GM21528 (cell line): ENCODE measurements at regions not wholly inside any gene's neighbourhood (a gene's known extent, or its start where the extent isn't known, plus 50 kb on each side); places are given as distances from the start of the nearest gene placed in this dataset.

ENCODE experiments used
- ATAC-seq: cut with Tn5 transposase; IDR thresholded peaks from one replicate; pipeline ENCODE4 v1.9.1; 2021; ENCODE audit warnings: mild to moderate bottlenecking, moderate library complexity; ENCODE audit not compliant: unreplicated experiment, low FRiP score

DNA sequence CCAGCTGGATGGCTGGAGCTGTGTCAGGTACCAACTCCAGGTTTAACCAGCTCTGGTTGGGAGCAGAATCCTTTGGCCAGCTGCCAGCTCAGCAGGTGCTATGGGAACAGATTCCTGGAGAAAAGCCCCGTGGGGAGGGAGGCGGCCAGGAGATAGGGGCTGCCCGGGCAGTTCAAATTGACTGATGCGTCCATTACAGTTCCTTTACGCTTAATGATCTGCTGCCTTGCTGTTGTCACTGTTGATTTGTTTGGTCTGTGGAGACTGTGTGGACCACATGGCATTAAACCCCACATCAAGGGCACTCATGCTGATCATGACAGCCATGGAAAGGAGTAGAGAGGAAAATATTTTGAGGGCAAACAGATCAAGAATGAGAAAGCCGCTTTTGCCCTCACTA, 200.0 kb downstream of the TSN start:
- no peak for ATAC-seq

DNA sequence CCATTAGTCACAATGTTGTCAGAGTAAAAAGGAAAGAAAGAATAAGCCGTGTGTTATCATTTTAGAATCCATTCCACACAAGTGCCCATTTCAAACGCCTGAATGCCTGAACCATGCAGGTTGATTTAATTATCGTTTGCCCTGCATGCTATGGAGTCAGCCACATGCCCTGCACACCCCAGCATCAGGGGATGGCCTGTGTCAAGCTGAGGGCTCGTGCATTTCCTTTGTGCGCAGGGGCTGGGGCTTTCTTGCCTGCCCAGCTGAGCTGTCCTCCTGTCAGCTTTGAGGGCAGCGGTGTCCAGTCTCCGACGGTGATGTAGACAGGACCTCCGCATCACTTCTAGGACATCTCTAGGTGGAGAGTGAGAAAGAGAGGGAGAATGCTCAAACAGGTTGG, 200.4 kb downstream of the TSN start:
- no peak for ATAC-seq

DNA sequence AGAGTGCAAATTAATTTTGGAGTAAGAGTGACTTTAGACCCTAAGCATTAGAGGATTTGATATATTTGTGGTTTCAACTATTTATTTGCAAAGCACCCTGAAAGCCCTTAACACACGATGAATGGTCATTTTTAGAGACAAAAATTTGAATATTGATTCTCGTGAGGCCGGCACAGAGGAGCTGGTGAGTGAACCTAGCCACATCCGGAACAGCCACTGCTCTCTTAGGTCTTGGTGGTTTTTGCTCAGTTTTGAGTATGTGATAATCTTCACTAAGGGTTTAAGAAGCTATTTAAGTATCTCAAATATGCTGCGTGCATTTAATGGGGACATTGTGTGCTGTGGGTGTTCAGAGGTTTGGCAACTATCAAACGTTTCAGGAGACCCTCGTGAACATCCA, 204.8 kb downstream of the TSN start:
- no peak for ATAC-seq

DNA sequence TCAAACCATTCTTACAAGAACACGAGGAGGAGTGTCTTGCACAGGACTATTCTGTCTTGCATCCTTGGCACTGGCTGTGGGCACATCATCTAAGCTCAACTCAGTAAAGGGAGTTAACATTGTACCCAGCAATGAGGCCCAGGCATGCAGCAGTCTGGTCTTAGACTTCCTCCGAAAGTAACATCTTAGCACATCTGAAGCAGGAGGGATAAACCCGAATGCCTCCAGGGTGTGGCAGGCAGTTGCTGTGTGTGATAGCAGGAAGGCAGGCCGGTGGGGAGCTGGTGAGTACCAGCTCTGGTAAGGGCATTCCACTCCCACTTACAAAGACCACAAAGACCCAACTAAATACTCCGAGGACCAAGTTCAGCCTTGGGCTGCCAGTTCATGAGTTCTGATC, 206.3 kb downstream of the TSN start:
- no peak for ATAC-seq

DNA sequence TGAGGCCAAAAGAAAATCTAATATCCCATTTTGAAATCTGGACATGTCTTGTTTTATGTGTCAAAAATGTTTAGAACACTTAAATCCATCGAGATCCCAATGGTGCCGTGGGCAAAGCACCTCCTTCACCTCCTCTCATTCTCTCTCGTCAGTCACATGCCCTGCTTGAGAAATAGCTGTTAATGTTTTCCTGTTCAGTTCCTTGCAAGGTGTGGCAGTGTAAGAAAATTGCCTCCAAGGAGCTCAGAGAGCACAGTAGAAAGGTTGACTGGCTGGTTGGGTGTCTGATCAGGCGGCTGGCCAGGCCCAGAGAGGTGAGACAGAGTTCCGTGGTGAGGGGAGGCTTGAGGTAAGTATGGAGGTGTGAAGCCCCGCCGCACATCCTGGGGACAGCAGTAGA, 210.2 kb downstream of the TSN start:
- ATAC-seq: no peak

DNA sequence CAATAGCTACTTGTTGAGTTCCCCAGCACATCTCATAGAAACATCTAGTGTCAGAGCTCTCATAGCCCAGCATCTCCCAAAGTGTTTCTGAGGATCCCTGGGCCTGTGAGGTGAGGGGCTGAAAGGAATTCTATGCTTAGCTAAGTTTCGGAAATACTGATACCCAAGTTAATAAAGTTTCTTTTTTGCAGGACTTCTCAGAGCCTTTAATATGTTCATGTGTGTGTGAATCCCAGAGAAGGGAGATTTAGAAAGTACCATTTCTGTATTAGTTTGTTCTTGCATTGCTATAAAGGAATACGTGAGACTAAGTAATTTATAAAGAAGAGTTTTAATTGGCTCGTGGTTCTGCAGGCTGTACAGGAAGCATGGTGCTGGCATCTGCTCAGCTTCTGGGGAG, 211.2 kb downstream of the TSN start:
- no peak for ATAC-seq

DNA sequence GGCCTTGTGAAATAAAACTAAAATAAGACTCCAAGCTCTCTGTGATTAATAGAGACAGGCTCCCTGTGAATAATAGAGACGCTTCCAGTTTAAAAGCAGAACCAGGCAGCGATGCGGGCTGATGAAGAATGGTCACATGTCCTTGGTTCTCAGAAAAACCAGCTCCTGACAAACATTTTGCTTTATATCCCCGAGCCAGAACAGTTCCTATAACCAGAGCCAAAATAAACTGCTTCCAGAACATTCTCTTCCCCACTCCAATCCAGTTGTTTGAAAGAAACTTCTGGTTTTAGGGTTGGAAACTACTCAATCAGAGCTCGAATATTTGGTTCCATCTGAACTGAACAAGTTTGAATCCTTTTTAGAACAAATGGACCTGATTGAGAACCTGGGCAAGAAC, 213.7 kb downstream of the TSN start:
- no peak for ATAC-seq

DNA sequence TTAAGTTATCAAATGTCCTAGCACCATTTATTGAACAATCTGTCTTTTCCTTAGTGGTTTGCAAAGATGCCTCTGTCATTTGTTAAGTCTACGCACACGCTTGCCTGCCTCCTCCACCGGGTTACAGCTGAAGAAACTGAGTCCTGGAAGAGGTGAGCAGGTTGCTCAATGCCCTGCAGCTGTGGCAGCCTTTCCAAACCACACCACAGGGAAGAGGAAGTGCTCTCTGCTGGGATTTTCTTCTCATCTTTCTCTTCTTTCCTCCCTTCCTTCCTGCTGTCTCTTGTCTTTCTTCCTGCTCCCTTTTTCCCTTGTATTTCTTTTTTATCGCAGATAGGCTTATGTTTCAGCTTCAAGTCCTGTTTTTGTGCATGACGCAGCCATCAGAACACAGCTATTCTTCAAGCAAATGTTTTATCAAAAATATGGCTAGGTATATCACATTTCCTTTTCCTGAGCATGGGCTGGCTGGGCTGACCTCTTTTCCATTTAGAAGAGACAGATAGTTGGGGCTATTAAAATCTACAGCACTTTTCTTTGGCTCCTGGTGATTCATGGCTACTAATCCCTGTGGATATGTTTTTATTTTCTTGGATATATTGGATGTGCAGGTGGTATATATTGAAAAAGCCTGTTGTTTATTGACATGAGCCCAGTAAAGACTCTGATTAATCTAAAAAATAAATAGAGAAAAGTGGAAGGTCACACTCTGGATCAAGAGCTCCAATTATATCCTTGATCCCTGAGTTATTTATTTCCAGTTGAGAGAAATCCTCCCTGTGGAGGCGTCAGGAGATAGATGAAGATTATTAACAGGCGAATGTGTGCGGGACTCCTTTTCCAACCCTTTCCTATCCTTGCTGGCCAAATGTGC, 214.6 kb downstream of the TSN start:
- no peak for ATAC-seq

DNA sequence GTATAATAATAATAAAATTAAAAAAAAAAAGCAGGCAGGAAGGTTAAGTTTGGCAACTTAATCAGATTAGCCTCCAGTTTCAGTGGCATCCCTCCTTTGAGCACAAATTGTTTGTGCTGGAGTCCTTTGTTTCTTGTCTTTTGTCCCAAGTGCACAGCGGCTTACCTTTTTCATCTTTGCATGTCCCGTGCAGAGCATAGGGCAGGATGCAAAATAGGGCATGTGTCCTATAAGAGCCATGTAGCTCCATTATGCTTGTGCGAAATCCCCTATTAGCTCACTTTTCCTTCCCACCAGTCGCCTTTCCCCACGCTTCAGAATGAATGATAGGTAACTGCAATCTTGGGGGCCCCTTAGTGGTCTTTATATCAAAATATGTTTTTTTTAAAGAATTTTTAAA, 216.8 kb downstream of the TSN start:
- ATAC-seq: no peak

DNA sequence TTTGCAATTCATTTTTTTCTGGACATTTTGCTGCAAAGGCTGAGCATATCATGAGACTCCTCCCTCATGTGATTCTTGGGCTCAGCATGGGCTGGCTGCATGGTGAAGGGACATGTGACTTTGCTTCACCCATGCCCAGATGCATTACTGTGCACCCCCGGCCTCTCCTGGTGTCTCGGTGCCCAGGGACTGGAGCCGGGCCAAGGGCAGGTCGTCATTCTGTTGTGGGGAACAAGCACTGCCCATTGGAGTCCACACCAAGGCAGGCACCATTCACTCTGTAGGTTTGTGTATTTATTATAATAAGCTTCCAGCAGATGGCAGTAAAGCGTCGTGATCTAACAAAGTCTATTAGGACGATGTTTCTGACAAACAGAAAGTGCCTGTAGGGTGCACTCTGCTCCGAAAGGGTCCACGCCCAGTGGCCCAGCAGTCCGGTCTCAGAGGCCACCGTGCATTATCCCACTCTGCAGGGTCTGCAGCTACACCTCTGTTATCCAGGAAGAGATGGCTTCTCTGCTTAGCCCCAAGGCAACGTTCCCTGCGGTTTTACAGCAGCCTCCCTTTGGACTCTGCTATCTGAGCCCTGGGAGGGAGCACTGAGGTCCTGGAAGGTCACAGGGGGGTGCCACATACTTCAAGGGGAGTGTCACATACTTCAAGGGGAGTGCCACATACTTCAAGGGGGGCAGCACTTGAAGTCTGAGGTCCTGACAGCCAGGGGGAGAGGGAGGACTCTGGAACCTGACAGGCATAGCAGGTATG, 219.6 kb downstream of the TSN start:
- ATAC-seq: peak; percentile 99

DNA sequence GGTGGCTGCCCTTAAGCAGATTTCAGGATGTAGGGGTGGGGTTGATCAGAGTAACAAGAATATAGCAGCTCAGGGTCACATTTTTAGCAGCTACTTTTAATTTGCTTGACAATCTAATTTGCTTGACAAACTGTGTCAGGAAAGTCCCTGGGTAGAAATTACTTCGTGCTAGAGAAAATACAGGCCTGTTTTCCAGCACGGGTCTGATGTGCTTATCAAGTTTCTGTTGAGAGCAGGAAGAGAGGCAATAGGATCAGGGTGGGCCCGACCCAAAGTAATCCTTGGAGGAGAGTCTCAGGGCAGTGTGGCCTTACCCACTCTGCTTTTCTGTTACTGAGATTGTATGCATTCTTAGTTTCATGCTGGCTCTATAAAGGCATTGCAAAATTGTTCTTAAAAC, 221.5 kb downstream of the TSN start:
- ATAC-seq: no peak

DNA sequence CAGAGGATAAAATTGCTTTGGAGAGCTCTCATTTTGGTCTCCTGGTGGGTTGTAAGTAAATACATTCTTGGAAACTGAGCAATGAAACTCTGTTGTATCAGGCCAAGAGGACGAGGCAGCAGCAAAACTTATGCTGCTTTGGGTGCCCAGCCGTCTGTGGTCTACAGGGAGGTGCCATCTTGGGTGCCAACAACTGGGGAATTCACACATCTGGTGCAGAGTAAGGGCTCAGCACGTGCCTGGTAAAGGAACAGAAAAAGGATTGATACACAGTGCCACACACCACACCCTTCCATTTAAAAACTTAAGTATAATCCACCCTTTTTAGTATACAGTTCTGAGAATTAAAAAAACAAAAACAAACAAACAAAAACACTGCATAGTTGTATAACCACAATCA, 221.9 kb downstream of the TSN start:
- ATAC-seq: no peak

DNA sequence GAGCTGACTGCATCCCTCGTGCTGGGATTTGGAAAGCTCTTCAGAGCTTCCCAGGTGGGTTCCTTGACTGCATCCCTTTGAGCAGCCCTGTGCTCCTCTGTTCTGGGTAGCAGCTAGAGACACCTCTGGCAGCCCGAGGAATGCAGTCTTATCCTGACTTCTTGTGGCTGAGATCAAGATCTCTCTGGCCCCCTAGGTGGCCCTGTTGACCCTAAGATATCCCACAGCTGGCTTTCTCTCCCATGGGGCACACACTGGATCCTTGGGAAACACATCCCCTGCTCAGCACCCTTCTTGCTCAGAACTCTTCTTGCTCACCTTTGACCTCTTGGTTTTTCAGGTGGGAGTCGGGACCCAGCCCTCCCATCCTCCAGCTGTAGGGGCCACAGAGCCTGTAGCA, 237.2 kb downstream of the TSN start:
- no peak for ATAC-seq

DNA sequence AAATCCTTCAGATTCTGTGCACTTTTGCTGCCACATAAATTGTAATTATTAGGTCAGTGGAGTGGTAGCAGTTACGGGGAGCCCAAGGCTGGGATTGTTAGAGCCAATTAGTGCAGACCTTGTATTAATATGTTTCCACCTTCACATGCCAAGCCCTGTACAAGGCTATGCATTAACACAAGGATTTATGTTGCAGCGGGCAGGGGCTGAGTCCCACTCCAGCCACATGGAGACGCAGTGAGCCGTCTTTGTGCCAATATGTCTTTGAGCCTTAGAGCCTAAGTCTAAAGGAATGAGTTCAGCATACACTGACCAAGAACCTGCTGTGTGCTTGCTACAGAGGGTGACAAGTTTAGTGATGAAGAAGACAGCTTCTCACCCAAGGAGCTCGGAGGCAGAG, 238.2 kb downstream of the TSN start:
- ATAC-seq: no peak

DNA sequence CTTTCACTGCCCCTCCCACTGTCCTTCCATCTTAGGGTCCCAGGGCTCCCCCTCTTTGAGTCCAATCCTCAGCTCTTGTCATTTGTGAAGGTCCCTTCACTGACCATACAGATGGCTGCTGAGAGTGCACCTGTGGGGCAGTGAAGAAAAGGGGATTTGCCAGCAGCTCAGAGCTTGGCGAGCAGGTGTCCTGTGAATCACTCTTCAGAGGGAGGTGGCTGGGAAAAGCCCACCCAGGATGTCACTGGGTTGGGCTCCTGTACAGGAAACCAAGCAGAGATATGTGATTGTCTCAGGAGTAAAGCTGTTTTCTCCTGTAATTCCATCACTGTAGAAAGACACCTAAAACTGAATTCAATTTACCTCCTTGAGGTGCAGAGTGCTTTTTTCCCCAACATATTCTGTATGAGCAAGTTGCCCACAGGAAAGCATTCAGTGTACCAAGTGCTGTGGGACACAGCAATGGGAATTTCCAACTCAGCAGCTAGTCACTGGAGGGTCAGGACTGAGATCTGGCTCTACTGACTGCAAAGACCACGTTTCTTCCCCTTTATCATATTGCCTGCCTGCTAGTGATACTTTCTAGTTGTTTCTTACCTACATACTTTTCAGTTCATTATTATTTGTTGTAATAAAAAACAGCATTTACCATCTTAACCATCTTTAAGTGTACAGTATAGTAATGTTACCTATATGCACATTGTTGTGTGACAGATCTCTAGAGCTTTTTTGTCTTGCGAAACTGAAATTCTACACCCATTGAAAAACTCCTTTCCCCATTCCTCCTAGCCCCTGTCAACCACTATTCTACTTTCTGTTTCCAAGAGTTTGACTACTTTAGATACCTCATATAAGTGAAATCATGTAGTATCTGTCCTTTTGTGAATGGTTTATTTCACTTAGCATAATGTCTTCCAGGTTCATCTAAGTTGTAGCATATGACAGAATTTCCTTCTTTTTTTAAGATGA, 239.1 kb downstream of the TSN start:
- ATAC-seq: no peak

DNA sequence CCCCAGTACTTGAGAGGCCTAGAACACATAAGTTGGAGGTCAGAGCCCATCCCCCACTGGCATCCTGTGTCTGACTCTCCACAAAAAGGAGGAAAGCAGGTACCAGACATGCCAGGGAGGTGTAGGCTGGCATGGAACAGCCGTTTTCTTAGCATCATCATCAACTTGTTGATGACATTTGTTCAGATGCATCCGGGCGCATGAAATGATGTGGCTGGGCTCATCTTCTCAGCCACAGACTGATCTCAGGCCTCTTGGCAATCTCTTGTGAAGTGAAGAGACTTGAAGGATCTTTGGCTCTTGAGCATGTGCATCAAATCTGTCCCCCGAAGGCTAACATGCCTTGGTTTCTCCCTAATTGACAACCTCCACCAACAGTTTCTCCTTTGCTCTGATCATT, 243.3 kb downstream of the TSN start:
- no peak for ATAC-seq

DNA sequence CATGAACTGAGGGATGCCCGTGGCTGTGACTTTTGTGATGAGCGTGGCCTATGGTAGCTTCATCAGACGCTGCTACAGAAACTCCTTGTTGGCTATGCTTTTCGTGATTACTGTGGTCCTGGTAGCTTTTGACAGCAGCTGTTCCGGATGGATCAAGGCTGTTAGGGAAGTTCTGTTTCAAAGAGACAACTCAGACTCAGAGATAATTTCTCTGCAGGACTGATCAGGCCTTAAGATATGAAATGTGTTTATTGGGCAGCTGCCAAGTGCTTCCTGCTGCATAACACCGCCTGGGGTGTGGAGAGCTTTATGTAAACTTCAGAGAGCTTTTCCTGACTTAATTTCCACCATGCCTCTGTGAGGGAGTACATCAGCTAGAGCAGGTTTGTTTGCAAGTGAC, 243.8 kb downstream of the TSN start:
- ATAC-seq: no peak

DNA sequence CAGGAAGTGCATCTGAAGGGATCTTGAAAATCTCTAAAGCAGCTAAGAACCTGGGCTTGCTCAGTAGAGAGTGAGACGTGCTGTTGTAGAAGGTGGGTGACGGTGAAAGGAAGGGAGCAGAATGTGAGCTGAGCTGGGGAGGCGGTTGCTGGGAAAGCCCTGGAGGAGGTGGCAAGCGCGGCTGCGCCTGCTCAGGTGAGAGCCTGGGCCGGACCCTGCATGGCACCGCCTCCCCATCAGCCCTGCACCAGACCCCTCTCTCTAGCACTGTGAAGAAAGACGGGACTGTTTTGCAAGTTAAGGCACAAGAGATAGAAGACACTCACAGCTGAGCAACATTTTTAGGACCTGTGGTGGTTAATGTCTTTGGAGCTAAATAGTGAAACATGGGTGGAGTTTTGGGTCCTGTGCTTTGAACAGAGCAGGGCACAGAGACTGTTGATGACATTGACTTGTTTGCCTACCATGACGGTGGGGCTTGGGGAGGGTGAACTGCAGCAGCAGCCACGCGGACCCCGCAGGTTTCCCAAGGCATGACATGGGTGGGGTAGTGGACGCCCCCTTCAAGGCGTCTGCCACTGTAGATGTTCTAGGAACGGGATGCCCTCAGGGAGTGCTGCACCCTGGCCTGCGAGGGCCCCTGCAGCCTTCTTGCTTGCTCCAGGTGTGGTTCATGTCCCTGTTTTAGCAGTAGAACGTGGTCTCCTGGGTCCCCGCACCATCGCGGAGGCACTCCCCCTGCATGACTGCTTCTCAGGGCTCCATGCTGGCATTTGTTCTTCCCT, 245.3 kb downstream of the TSN start:
- ATAC-seq: no peak

DNA sequence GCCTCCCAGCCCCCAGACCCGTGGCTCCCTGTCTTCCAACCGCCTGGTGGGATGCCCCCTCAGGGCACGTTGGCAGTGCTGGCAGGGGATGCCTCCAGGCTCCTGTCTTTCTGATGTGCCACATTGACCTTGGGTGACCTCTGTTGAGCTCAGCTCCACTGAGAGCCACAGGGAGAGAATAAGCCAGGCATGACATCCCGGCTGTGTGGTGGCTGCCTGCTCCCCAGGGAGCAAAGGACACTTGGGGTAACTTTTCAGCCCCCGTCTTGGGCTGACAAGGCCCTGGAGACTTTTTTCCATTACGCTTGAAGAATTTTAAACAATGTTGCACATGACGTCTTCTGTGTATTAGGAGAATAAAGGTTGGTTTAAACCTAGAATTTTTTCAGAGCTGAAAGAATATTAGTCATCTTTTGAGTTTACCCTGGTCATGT, 246.0 kb downstream of the TSN start:
- no peak for ATAC-seq
